Mesendoderm (in vitro differentiated cells): ENCODE measurements at regions not wholly inside any gene's neighbourhood (a gene's known extent, or its start where the extent isn't known, plus 50 kb on each side); places are given as distances from the start of the nearest gene placed in this dataset.

ENCODE experiments used
- DNase-seq: peaks from one replicate; pipeline ENCODE4 v3.0.0; 2013
- H2AK5ac ChIP-seq: 2 replicates; pipeline ENCODE4 v1.6.1; 2013; ENCODE audit warnings: low read length, inconsistent platforms
- H2BK120ac ChIP-seq: 2 replicates; pipeline ENCODE4 v1.6.1; 2013; ENCODE audit warnings: low read depth, mild to moderate bottlenecking, low read length, moderate library complexity, mixed read lengths
- H2BK15ac ChIP-seq: replicated peaks from 2 replicates; pipeline ENCODE4 v1.6.1; 2013; ENCODE audit warnings: low read depth, mild to moderate bottlenecking, moderate library complexity
- H2BK5ac ChIP-seq: 2 replicates; pipeline ENCODE4 v1.6.1; 2013; ENCODE audit warnings: low read length, inconsistent platforms
- H3K18ac ChIP-seq: 2 replicates; pipeline ENCODE4 v1.6.1; 2013; ENCODE audit warnings: mild to moderate bottlenecking, low read length, mixed read lengths
- H3K23ac ChIP-seq: one replicate; pipeline ENCODE4 v1.6.1; 2013; ENCODE audit warnings: low read length
- H3K27ac ChIP-seq: 2 replicates; pipeline ENCODE4 v1.5.1; 2013; ENCODE audit warnings: low read depth, mild to moderate bottlenecking, inconsistent platforms, low read length, moderate library complexity
- H3K27me3 ChIP-seq: 2 replicates; pipeline ENCODE4 v1.6.1; 2013; ENCODE audit warnings: low read length, control low read depth, mild to moderate bottlenecking, inconsistent platforms; ENCODE audit not compliant: insufficient read depth, poor library complexity
- H3K36me3 ChIP-seq: 2 replicates; pipeline ENCODE4 v1.6.1; 2013; ENCODE audit warnings: low read length, inconsistent platforms; ENCODE audit not compliant: control insufficient read depth, insufficient read depth
- H3K4ac ChIP-seq: one replicate; pipeline ENCODE4 v1.6.1; 2013; ENCODE audit warnings: low read depth, mild to moderate bottlenecking, low read length, moderate library complexity
- H3K4me1 ChIP-seq: 2 replicates; pipeline ENCODE4 v1.6.1; 2013; ENCODE audit warnings: low read depth, low read length, inconsistent platforms; ENCODE audit not compliant: control insufficient read depth
- H3K4me2 ChIP-seq: 2 replicates; pipeline ENCODE4 v1.6.1; 2013; ENCODE audit warnings: low read length
- H3K4me3 ChIP-seq: 2 replicates; pipeline ENCODE4 v1.5.1; 2013; ENCODE audit warnings: mild to moderate bottlenecking, low read length
- H3K56ac ChIP-seq: one replicate; pipeline ENCODE4 v1.6.1; 2013; ENCODE audit warnings: low read length
- H3K79me1 ChIP-seq: 2 replicates; pipeline ENCODE4 v1.6.1; 2013; ENCODE audit warnings: low read length, inconsistent platforms
- H3K79me2 ChIP-seq: 2 replicates; pipeline ENCODE4 v1.6.1; 2013; ENCODE audit warnings: mild to moderate bottlenecking, low read length; ENCODE audit not compliant: control insufficient read depth, insufficient read depth
- H3K9ac ChIP-seq: 2 replicates; pipeline ENCODE4 v1.6.1; 2013; ENCODE audit warnings: low read length, inconsistent platforms
- H4K5ac ChIP-seq: one replicate; pipeline ENCODE4 v1.6.1; 2013; ENCODE audit warnings: low read length
- H4K8ac ChIP-seq: one replicate; pipeline ENCODE4 v1.6.1; 2013; ENCODE audit warnings: low read depth, mild to moderate bottlenecking, control low read depth, low read length, moderate library complexity
- WGBS: extraction: QIAGEN DNeasy Blood & Tissue Kit; methylation state at CpG from one replicate; pipeline ENCODE4 v1.1.7; 2013; ENCODE audit warnings: low lambda C conversion rate, missing lambda C conversion rate; ENCODE audit not compliant: insufficient coverage; ENCODE audit errors: extremely low coverage; 5-methylcytosine and 5-hydroxymethylcytosine counted together

DNA sequence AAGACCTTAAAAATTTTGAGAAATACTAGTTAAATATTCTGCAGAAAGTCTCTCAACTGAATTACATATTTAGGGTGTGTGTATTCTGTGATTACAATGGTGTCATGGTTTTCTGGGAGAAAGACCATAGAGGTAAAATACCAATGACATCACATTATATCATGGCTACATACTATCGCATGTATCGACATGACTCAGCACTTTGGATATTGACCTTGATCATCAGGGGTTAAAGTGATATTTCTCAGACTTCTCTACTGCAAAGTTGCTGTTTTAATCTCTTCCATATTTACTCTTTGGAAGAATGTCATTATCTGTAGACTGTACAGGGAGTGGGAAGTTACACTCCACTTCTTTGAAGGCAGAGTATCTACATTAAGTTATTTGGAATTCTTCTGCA is 1046.6 kb downstream of the FAM181B start:
- no peak overlapping the region for H3K4me2 ChIP-seq

DNA sequence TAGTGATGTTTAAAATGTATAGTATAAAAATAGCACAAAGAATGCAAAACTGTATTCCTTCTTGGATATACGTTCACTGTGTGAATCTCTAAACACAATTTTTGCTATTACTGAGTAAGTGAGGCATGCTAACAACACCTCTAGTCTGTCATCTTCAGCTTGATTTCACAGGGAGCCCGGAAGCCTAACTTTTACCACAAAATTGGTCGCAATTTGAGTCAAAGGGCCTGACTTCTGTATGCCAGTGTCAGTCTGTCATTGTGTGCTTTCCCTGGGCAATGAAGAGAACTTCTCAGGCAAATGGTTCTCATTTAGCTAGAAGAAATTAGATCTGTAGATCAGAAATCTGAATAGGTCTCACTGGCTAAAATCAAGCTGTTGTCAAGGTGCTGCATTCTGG is 1059.5 kb downstream of the FAM181B start:
- Histone ChIP-seq H3K36me3 (no peaks in the 10 kb centered on the region), H3K4me2 (no peak overlapping the region), H3K27ac (no peak overlapping the region), H4K5ac (no peak overlapping the region), H3K18ac (no peak overlapping the region), H2BK15ac (no peak overlapping the region), H2BK120ac (no peak overlapping the region), H3K4ac (no peak overlapping the region), H3K79me2 (no peaks in the 10 kb centered on the region), H2BK5ac (no peak overlapping the region), H2AK5ac (no peak overlapping the region), H3K4me1 (no peaks in the 10 kb centered on the region), H3K27me3 (no peaks in the 10 kb centered on the region), H4K8ac (no peak overlapping the region), H3K56ac (no peak overlapping the region), H3K23ac (no peak overlapping the region), H3K4me3 (no peak overlapping the region), H3K9ac (no peak overlapping the region), H3K79me1 (no peaks in the 10 kb centered on the region)
- WGBS: no CpG with 5 or more reads among the region's 3 CpGs
- peak; percentile 14 for DNase-seq

More for the DNA sequence above, 1046.6 kb downstream of the FAM181B start:
- Histone ChIP-seq H4K8ac (no peak overlapping the region), H3K4me3 (no peak overlapping the region), H2BK5ac (no peak overlapping the region), H3K4me1 (no peaks in the 10 kb centered on the region), H3K27me3 (no peaks in the 10 kb centered on the region), H3K4ac (no peak overlapping the region), H2BK120ac (no peak overlapping the region), H2AK5ac (no peak overlapping the region), H3K27ac (no peak overlapping the region), H4K5ac (no peak overlapping the region), H3K79me1 (no peaks in the 10 kb centered on the region), H3K36me3 (no peaks in the 10 kb centered on the region), H3K9ac (no peak overlapping the region), H3K56ac (no peak overlapping the region), H2BK15ac (no peak overlapping the region), H3K23ac (no peak overlapping the region), H3K79me2 (no peaks in the 10 kb centered on the region), H3K18ac (no peak overlapping the region)
- no CpG with 5 or more reads among the region's 2 CpGs for WGBS
- DNase-seq: no peak

DNA sequence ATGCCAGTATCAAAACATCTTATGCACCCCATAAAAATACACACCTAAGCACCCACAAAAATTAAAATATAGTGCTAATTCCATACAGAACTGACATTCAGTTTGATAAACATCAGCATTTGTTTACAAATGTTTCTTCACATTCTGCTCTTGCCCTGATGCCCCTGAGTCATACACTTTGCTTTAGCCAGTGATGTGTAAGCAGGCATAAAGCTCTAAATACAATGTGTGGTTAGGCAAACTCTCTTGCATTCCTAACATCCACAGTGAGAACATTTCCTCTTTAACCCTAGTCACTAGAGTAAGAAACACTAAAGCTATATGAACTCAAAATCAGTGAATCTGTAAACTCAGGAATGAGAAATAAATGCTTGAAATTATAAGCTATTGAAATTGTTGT is 1060.7 kb downstream of the FAM181B start:
- H3K4me1 ChIP-seq: no peaks in the 10 kb centered on the region
- no peak overlapping the region for H2BK5ac ChIP-seq
- no peak overlapping the region for H3K56ac ChIP-seq
- H2BK15ac ChIP-seq: no peak overlapping the region
- no peak overlapping the region for H3K23ac ChIP-seq
- H3K9ac ChIP-seq: no peak overlapping the region
- H3K4me3 ChIP-seq: no peak overlapping the region
- no peak overlapping the region for H2BK120ac ChIP-seq
- no peak overlapping the region for H3K18ac ChIP-seq
- no peak overlapping the region for H3K4ac ChIP-seq
- no peak overlapping the region for H4K5ac ChIP-seq
- no peaks in the 10 kb centered on the region for H3K27me3 ChIP-seq
- H2AK5ac ChIP-seq: no peak overlapping the region
- H3K36me3 ChIP-seq: no peaks in the 10 kb centered on the region
- no peaks in the 10 kb centered on the region for H3K79me2 ChIP-seq
- no peak overlapping the region for H3K4me2 ChIP-seq
- H3K79me1 ChIP-seq: no peaks in the 10 kb centered on the region
- H4K8ac ChIP-seq: no peak overlapping the region
- H3K27ac ChIP-seq: no peak overlapping the region
- peak; percentile 30 for DNase-seq

DNA sequence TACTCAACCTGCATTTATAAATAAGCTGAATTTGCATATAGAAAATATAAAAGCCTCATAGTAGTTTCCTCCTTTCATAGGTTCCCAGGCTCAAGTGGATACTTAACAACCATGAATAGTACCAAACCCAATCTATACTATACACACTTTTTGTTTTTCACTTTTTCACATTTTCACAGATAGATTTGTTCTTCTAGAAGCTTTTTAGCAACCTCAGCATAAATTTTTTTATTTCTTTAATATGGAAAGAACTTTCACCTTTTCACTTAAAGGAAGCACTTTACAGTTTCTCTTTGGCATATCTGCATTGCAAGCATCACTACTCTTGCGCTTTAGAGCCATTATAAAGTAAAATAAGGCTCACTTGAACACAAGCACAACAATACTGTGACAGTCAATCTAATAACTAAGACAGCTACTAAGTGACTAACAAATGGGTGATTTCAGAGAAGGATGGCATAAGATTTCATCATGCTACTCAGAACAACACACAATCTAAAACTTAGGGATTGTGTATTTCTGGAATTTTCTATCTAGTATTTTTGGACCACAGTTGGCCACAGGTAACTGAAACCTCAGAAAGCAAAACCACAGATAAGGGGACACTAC is 1063.6 kb downstream of the FAM181B start:
- no peak overlapping the region for H3K4me3 ChIP-seq
- H2BK120ac ChIP-seq: no peak overlapping the region
- no peak overlapping the region for H2AK5ac ChIP-seq
- no CpG with 5 or more reads among the region's 1 CpG for WGBS
- H3K36me3 ChIP-seq: no peaks in the 10 kb centered on the region
- H3K4me1 ChIP-seq: no peaks in the 10 kb centered on the region
- no peak overlapping the region for H3K9ac ChIP-seq
- H3K23ac ChIP-seq: no peak overlapping the region
- no peak for DNase-seq
- H3K79me2 ChIP-seq: no peaks in the 10 kb centered on the region
- no peak overlapping the region for H2BK5ac ChIP-seq
- H3K79me1 ChIP-seq: no peaks in the 10 kb centered on the region
- H3K4ac ChIP-seq: no peak overlapping the region
- no peak overlapping the region for H3K27ac ChIP-seq
- H4K5ac ChIP-seq: no peak overlapping the region
- no peak overlapping the region for H2BK15ac ChIP-seq
- no peaks in the 10 kb centered on the region for H3K27me3 ChIP-seq
- H4K8ac ChIP-seq: no peak overlapping the region
- H3K56ac ChIP-seq: no peak overlapping the region
- no peak overlapping the region for H3K4me2 ChIP-seq
- H3K18ac ChIP-seq: no peak overlapping the region

DNA sequence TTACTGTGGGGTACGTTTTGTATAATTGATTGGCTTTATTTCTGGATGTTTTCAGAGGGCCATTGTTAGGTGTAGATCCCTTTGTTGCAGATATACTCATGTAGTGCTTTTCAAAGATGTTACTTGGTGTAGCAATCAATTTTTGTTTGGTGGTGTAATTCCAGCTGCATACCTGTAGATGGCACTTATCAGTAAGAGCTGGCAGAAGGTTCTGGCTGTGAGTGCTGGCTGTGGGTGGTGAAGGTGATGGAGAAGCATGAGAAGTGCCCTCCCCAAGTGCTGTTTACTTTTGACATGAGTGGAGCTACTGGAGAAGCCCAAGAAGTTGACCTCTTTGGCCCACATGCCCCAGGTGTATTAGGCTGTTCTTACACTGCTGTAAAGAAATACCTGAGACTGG is 1074.9 kb downstream of the FAM181B start:
- no peak overlapping the region for H2AK5ac ChIP-seq
- no peak overlapping the region for H3K4me2 ChIP-seq
- H4K8ac ChIP-seq: no peak overlapping the region
- no peaks in the 10 kb centered on the region for H3K36me3 ChIP-seq
- no peaks in the 10 kb centered on the region for H3K27me3 ChIP-seq
- H3K23ac ChIP-seq: no peak overlapping the region
- H3K79me1 ChIP-seq: no peaks in the 10 kb centered on the region
- no peaks in the 10 kb centered on the region for H3K4me1 ChIP-seq
- H2BK5ac ChIP-seq: no peak overlapping the region
- no peak overlapping the region for H3K9ac ChIP-seq
- no peak overlapping the region for H3K4me3 ChIP-seq
- H3K79me2 ChIP-seq: no peaks in the 10 kb centered on the region
- no peak overlapping the region for H4K5ac ChIP-seq
- no peak overlapping the region for H3K4ac ChIP-seq
- H3K56ac ChIP-seq: no peak overlapping the region
- H3K18ac ChIP-seq: no peak overlapping the region
- no peak overlapping the region for H2BK120ac ChIP-seq
- DNase-seq: peak; percentile 68
- H2BK15ac ChIP-seq: no peak overlapping the region
- no CpG with 5 or more reads among the region's 1 CpG for WGBS
- no peak overlapping the region for H3K27ac ChIP-seq

DNA sequence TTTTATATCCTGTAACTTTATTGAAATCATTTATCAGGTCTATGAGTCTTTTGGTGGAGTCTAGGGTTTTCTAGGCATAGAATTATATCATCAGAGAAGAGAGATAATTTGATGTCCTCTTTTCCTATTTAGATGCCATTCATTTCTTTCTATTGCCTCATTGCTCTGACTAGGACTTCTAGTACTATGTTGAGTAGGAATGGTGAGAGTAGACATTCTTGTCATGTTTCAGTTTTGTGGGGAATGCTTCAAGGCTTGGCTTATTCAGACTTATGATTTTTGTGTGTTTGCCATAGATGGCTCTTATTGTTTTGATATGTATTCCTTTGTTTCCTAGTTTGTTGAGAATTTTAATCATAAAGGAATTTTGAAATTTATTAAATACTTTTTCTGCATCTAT is 1078.3 kb downstream of the FAM181B start:
- H3K4me2 ChIP-seq: no peak overlapping the region
- no peak overlapping the region for H2BK120ac ChIP-seq
- DNase-seq: no peak
- no peak overlapping the region for H3K18ac ChIP-seq
- H3K56ac ChIP-seq: no peak overlapping the region
- no peaks in the 10 kb centered on the region for H3K79me2 ChIP-seq
- no peak overlapping the region for H3K4ac ChIP-seq
- no peaks in the 10 kb centered on the region for H3K36me3 ChIP-seq
- H3K9ac ChIP-seq: no peak overlapping the region
- no peaks in the 10 kb centered on the region for H3K4me1 ChIP-seq
- H3K27ac ChIP-seq: no peak overlapping the region
- H4K5ac ChIP-seq: no peak overlapping the region
- no peaks in the 10 kb centered on the region for H3K79me1 ChIP-seq
- no peak overlapping the region for H4K8ac ChIP-seq
- H2BK5ac ChIP-seq: no peak overlapping the region
- H3K4me3 ChIP-seq: no peak overlapping the region
- H2BK15ac ChIP-seq: no peak overlapping the region
- H2AK5ac ChIP-seq: no peak overlapping the region
- H3K27me3 ChIP-seq: no peaks in the 10 kb centered on the region
- H3K23ac ChIP-seq: no peak overlapping the region
